Esophagus squamous epithelium (tissue), 5 donors: ENCODE measurements at regions not wholly inside any gene's neighbourhood (a gene's known extent, or its start where the extent isn't known, plus 50 kb on each side); places are given as distances from the start of the nearest gene placed in this dataset.

Source experiments
- DNase-seq: peaks from one replicate; lab custom pipeline; 2025; lab: John Stamatoyannopoulos, UW
- H3K27ac ChIP-seq, 4 donors: fragments of 200-600 bp; sonication (generic); one replicate each; pipeline ENCODE4 v1.5.1; 2016 to 2019; ENCODE audit warnings: mild to moderate bottlenecking in 1 of 4
- H3K27me3 ChIP-seq, 4 donors: fragments of 200-600 bp; sonication (generic); 1 replicate in 3 of 4; 2 replicates in 1 of 4; pipeline versions ENCODE4 v1.5.1 to v1.6.0; 2017 to 2021; ENCODE audit warnings: antibody characterized with exemption in 1 of 4
- H3K36me3 ChIP-seq, 3 donors: fragments of 200-600 bp; sonication (generic); one replicate each; pipeline ENCODE4 v1.5.1; 2016 to 2019
- H3K4me1 ChIP-seq, 3 donors: fragments of 200-600 bp; sonication (generic); one replicate each; pipeline ENCODE4 v1.5.1; 2017 to 2019
- H3K4me3 ChIP-seq, 4 donors: fragments of 200-600 bp; sonication (generic); 1 replicate in 3 of 4; 2 replicates in 1 of 4; pipeline ENCODE4 v1.5.1; 2016 to 2019; ENCODE audit warnings: mild to moderate bottlenecking in 2 of 4, moderate library complexity in 1 of 4
- H3K9me3 ChIP-seq, 3 donors: fragments of 200-600 bp; sonication (generic); one replicate each; pipeline ENCODE4 v1.5.1; 2016 to 2019
- CTCF ChIP-seq, 6 experiments: fragments of 450-650 bp in 4 of 6; fragments of 200-600 bp in 2 of 6; sonication (generic) in 2 of 6; IDR thresholded peaks; one replicate each; pipeline ENCODE4 v1.5.1; 2016 to 2019; ENCODE audit warnings: antibody characterized with exemption in 6 of 6, mild to moderate bottlenecking in 4 of 6, moderate library complexity in 4 of 6
- POLR2A ChIP-seq, 4 donors: fragments of 450-650 bp; IDR thresholded peaks; one replicate each; pipeline ENCODE4 v1.6.1; 2017; ENCODE audit warnings: antibody characterized with exemption in 4 of 4, mild to moderate bottlenecking in 4 of 4, moderate library complexity in 3 of 4
- WGBS, 2 donors: methylation state at CpG; one replicate each; pipeline ENCODE4 v1.1.5; 2018; 5-methylcytosine and 5-hydroxymethylcytosine counted together
- intact Hi-C: fragments of 100-400 bp; cut with DNase I; formaldehyde crosslinking; loops from one replicate; pipeline ENCODE4 v1.15.0; 2022
- donor health status: DM: yes; HTN: yes; CAD: no.

DNA sequence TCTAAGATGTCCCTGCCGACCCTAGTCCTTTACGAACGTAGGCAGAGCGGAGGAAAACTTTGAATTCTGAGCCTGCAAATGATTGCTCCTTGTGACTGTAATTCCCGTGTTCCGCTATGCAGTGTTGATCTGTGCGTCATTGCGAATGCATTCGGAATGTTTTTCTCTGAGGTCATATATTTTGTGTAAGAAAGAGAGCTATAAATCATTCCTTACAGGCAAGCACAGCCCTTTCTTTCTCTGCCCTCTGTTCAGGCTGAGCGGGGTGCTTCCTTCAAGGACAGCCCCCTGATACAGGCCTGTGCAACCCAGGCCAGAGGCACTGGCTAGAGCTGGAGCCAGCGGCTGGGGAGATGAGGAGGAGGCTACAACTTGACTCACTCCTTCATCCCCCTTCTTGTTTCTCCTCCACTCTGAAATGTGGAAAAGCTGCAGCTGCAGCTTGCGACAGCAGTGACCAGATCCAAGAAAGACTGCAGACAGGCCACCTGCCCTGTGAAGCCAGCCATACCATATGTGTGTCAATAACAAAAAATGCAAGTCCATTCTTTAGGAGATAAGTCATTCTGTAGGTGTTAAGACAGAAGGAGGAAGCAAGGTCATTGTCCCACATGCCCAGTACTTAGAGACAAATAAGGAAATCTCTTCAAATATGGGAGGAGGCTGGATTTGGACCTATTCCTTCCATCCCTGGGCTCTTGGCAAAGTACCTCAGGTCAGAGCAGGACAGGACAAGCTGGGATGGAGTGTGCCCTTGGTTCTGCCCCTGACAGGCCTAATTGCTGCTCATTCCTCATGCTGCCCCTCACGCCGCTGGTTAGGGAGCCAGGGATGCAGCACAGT, 345.7 kb upstream of the WWC1 start:
- peaks cover 0 to 18% (median 3%) of the 10 kb centered on the region in 3 donors for H3K4me1 ChIP-seq
- WGBS, 2 donors, result 51 to 77% methylated on average over 13 to 14 of the region's 14 CpGs
- no peak overlapping the region for H3K4me3 ChIP-seq
- no peaks in the 10 kb centered on the region for H3K36me3 ChIP-seq
- H3K27me3 ChIP-seq, result no peaks in the 10 kb centered on the region
- no peaks in the 10 kb centered on the region for H3K9me3 ChIP-seq
- TF ChIP-seq POLR2A (IDR thresholded peaks at IDR 0.05) (no peak), CTCF (IDR thresholded peaks at IDR 0.05) (no peak)
- H3K27ac ChIP-seq, result peak overlapping the region; percentile 5 to 56 (median 22)
- intact Hi-C loops, result no loop called here
- no peak for DNase-seq

GRCh38 chr5:167947306-167947705, 344.1 kb upstream of the WWC1 start:
- no peaks in the 10 kb centered on the region for H3K9me3 ChIP-seq
- H3K4me1 ChIP-seq, result peaks cover 0 to 27% (median 7%) of the 10 kb centered on the region in 3 donors
- intact Hi-C loops, result no loop called here
- H3K4me3 ChIP-seq, result no peak overlapping the region
- 36 to 75% methylated on average over 1 of the region's 1 CpG for WGBS, 2 donors
- no peaks in the 10 kb centered on the region for H3K36me3 ChIP-seq
- no peak for DNase-seq
- TF ChIP-seq CTCF (IDR thresholded peaks at IDR 0.05) (no peak), POLR2A (IDR thresholded peaks at IDR 0.05) (no peak)
- no peaks in the 10 kb centered on the region for H3K27me3 ChIP-seq
- no peak overlapping the region for H3K27ac ChIP-seq

- Histone ChIP-seq H3K27me3 (no peaks in the 10 kb centered on the region), H3K4me3 (no peak overlapping the region), H3K36me3 (no peaks in the 10 kb centered on the region), H3K27ac (no peak overlapping the region), H3K4me1 (peaks cover 0 to 27% (median 7%) of the 10 kb centered on the region in 3 donors), H3K9me3 (no peaks in the 10 kb centered on the region)
- WGBS, 2 donors, result 57 to 65% methylated on average over 3 of the region's 3 CpGs
- TF ChIP-seq CTCF (IDR thresholded peaks at IDR 0.05), result no peak
- TF ChIP-seq POLR2A (IDR thresholded peaks at IDR 0.05), result no peak
- no peak for DNase-seq
- intact Hi-C loops, result no loop called here
These were observed 343.2 kb upstream of the WWC1 start for GRCh38 chr5:167948251-167948650.

DNA sequence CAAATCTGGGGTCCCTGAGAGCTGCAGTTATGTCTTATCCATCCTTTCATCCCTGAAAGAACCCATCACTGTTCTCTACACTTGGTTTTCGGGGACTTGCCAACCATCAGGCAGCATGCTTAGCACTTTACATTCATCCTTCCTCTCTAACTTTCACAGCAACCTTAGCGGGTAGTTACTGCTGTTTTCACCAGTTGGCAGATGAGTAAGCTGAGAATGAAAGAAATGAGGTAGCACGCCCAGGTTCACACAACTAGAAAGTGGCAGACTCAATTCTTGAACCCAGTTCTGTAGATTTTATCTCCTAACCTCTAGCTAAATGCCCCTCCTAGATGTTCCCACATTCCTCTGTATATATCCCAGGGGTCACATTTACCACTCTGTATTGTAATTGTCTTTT, 342.0 kb upstream of the WWC1 start:
- intact Hi-C loops, result no loop called here
- no peak for TF ChIP-seq CTCF (IDR thresholded peaks at IDR 0.05)
- no peak for TF ChIP-seq POLR2A (IDR thresholded peaks at IDR 0.05)
- no peak for DNase-seq
- Histone ChIP-seq H3K4me3 (no peak overlapping the region), H3K27me3 (no peaks in the 10 kb centered on the region), H3K4me1 (peaks cover 0 to 27% (median 7%) of the 10 kb centered on the region in 3 donors), H3K36me3 (no peaks in the 10 kb centered on the region), H3K27ac (no peak overlapping the region), H3K9me3 (no peaks in the 10 kb centered on the region)
- WGBS, 2 donors, result 72 to 79% methylated on average over 3 of the region's 3 CpGs

DNA sequence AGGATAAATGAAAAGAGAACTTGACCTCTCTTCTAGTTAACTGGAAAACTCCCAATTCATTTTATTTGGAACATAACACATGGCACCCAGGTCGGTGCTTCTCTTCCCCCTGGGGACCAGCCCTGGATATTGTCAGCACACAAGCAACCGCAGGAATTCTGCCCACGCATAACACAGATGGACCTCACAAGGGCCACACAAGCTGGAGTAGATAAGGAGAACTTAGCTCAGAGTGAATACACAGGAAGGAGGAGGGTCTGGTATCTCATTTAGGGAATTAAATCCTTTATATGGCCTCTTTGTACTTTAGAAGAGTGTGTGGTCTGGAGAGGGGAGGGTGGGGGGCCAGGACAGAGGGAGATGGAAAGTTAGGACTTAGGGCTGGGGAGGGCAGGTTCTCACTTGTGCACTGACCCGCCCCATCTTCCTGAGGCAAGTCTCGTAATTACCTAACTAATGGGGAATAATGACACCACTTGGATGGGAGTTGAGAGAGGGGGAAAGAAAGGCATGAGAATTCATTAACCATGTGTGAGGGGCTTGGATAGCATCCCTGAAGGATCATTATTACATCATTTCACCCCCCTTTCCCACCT, 341.2 kb upstream of the WWC1 start:
- no peaks in the 10 kb centered on the region for H3K27me3 ChIP-seq
- H3K4me3 ChIP-seq, result no peak overlapping the region
- H3K27ac ChIP-seq, result no peak overlapping the region
- intact Hi-C loops, result no loop called here
- no peaks in the 10 kb centered on the region for H3K9me3 ChIP-seq
- H3K36me3 ChIP-seq, result no peaks in the 10 kb centered on the region
- no peak for DNase-seq
- no peak for TF ChIP-seq CTCF (IDR thresholded peaks at IDR 0.05)
- TF ChIP-seq POLR2A (IDR thresholded peaks at IDR 0.05), result no peak
- peaks cover 0 to 27% (median 7%) of the 10 kb centered on the region in 3 donors for H3K4me1 ChIP-seq
- 50 to 51% methylated on average over 4 to 5 of the region's 5 CpGs for WGBS, 2 donors
